HG03575 (cell line): ENCODE measurements at regions not wholly inside any gene's neighbourhood (a gene's known extent, or its start where the extent isn't known, plus 50 kb on each side); places are given as distances from the start of the nearest gene placed in this dataset.
"Not testable (repeated sequence)": the region's sequence is repeated elsewhere in the genome, so short reads cannot be mapped to it uniquely, and the experiment has no call there.

ENCODE experiments used
- ATAC-seq: cut with Tn5 transposase; IDR thresholded peaks from one replicate; pipeline ENCODE4 v1.9.1; 2021; ENCODE audit not compliant: unreplicated experiment, insufficient number of reproducible peaks, low FRiP score; ENCODE audit errors: extremely low read depth

DNA sequence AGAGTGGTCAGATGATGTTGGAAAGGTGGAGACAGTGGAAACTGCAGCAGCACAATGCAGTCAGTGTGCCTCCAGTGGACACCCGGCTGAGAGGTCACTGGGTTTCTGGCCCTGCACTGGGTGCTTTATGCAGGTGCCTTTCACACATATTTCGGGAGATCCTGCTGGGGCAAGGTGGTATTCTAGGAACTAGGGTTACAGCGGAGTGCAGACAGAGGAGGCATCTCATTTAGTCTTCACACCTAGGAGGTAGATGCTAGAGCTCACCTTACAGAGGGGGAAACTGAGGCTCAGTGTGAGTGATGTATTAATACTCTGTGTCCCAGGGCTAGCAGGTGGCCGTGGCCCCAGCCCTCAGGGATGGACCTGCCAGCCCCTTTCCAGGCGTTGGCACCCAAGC, 103.9 kb upstream of the KCTD7 start:
- ATAC-seq: no peak

GRCh38 chr7:66526782-66527181, 101.9 kb upstream of the KCTD7 start:
- ATAC-seq: not testable (repeated sequence)

DNA sequence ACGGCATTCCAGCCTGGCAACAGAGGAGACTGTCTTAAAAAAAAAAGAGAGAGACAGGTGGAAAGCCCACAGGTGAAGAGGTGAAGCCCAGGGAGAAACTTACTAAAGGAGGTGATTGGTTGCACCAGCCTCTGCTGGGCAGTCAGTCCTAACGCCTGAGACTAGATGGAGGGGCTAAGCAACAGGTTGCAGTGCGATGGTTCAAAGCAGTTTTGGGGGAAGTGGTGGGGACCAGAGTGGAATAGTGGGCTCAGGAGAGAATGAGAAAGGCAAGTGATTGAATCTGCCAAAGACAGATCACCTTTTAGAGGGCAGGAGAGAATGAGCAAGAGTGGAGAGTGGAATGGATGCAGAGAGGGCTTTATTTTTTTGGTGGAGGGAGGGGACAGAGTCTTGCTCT, 100.0 kb upstream of the KCTD7 start:
- ATAC-seq: no peak

GRCh38 chr7:66529883-66530610, 98.6 kb upstream of the KCTD7 start:
- ATAC-seq: no peak

DNA sequence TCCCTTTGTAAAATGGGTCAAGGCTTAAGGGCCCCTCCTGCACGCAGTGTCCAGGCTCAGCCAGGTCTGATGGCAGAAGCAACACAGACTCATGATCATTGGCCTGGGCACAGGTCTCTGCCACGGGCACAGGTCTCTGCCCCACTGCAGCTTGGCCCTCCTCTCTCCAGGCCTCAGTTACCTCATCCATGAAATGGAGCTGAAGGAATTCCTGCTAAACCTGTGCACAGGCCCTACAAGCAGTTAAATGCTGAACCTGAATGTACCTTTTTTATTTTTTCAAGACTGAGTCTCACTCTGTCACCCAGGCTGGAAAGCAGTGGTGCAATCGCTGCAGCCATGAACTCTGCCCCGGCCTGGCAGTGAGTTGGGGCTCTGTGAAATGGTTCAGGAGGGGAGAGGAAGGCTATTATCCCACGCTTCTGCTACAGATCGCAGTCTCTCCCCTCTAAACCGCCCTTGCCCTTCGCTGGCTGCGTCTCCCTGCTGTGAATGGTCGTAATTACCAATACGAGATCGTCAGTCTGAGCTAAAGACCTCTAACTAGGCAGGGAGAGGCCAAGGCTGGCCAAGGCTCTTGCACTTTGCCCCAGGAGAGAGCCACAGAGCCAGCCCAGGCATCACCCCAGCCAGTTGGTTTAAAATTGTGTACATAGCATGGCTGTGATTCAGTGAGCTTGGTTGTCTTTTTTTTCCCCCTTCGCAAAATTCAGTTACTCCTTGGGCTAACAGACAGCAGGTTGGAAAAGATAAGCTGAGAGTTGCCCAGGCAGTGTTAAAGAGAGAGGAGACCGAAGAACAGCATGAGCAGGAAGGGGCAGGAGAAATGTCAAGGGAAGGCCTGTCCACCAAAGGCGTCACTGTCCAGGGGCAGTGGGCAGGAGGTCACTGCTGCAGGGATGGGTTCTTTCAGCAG, 93.0 kb upstream of the KCTD7 start:
- ATAC-seq: no peak

GRCh38 chr7:66537380-66537779, 91.3 kb upstream of the KCTD7 start:
- ATAC-seq: no peak

DNA sequence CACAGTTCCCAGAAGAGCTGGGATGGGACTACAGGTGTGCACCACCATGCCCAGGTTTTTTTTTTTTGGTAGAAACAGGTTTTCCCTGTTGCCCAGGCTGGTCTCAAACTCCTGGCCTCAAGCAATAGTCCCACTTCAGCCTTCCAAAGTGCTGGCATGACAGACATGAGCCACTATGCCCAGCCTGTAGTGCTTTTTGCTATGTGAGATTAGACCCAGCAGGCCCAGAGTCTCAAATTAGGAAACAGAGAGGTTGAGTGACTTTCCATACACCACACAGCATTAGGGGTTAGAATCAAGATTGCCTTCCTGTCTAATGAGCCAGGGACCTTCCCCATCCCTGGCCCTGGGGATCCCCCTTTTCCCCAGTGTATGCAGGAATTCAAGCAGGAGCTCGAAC, 90.8 kb upstream of the KCTD7 start:
- no peak for ATAC-seq

- ATAC-seq: no peak
Observed at GRCh38 chr7:66539264-66539623, 89.4 kb upstream of the KCTD7 start.

GRCh38 chr7:66539902-66540375, 88.7 kb upstream of the KCTD7 start:
- no peak for ATAC-seq

DNA sequence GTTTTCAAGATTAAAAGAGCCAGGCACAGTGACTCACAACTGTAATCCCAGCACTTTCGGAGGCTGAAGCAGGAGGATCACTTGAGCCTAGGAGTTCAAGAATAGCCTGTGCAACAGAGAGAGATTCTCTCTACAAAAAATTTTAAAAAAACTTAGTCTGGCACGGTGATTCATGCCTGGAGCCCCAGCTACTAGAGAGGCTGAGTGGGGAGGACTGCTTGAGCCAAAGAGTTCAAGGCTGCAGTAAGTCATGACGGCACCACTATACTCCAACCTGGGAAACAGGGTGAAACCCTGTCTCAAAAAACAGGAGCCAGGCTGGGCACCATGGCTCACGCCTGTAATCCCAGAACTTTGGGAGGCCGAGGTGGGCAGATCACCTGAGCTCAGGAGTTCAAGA, 86.6 kb upstream of the KCTD7 start:
- no peak for ATAC-seq

GRCh38 chr7:66542528-66543269, 86.0 kb upstream of the KCTD7 start:
- ATAC-seq: no peak

GRCh38 chr7:66549466-66549865, 79.2 kb upstream of the KCTD7 start:
- ATAC-seq: no peak

GRCh38 chr7:66553001-66553400, 75.7 kb upstream of the KCTD7 start:
- no peak for ATAC-seq

DNA sequence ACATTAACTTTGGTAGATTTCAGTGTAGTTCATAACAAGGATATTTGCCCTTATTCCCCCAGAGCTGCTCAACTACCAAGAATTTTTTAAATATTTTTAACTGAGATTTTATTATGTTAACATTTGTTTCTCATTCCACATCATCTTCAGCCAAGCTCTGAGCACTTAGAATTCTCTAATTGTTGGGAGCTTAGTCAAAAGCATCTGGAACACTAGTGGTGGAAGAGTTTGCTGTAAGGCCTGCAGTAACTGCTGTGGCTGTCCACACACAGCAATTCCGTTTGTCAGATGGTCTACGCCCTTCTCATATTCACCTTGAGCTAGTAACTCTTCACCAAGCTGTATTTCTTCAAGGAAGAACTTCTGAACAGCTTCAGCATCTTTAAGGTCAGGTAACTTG, 75.0 kb upstream of the KCTD7 start:
- not testable (repeated sequence) for ATAC-seq

- ATAC-seq: not testable (repeated sequence)
Observed at GRCh38 chr7:66554291-66554690, 74.4 kb upstream of the KCTD7 start.

DNA sequence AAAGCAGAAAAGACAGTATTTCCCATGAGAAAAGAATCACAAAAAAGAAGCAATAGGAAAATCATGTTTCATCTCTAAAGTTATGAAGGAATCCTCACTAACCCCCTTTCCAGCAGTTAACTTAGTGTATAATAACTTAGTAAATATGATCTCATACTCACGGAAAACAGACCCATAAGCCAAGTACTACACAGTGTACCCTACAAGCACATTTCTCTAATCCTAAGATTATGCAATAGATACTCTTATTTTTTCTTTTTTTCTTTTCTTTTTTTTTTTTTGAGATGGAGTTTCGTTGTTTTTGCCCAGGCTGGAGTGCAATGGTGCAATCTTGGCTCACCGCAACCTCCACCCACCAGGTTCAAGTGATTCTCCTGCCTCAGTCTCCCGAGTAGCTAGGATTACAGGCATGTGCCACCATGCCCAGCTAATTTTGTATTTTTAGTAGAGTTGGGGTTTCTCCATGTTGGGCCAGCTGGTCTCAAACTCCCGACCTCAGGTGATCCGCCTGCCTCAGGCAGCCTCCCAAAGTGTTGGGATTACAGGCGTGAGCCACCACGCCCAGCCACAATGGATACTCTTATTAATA, 73.7 kb upstream of the KCTD7 start:
- ATAC-seq: not testable (repeated sequence)

DNA sequence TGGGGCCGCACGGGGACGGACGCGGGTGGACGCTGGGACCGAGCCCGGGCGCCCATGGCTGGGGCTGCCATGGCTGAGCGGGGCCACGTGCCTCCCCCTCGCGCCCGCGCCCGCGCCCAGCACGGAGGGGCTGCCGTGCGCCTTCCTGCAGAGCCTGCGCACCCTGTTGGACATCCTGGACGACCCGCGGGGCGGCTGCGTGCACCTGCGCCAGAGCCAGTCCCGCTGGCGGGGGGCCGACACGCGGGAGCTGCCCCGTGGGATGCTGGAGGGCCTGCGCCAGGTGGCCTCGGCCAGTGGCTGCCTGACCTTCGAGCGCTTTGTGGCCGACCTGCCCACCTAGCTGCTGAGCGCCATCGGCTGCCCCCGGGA, 72.5 kb upstream of the KCTD7 start:
- no peak for ATAC-seq

DNA sequence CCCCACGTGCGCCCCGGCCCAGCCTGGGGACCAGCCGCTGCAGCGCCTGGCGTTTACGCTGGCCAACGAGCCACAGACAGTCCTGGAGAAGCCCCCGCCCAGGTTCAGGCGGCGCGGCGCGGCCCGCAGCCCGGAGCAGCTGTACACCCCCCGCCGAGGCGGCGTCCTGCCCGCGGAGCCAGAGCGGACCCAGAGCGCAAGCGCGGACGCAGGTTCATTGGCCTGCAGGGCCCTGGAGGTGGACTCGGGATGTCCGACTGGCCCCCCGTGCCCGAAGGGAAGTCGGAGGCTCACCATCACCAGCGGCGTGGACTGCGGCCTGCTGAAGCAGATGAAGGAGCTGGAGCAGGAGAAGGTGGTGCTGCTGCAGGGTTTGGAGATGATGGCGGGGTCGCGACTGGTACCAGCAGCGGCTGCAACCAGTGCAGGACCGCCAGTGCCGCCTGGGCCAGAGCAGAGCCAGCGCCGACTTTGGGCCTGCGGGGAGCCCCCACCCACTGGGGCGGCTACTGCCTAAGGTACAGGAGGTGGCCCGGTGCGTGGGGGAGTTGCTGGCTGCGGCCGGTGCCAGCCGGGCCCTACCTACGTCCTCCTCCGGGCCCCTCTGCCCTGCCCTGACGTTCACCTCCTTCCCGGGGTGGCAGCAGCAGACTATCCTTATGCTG, 72.0 kb upstream of the KCTD7 start:
- ATAC-seq: no peak
